Upper lobe of left lung (tissue), 6 donors: ENCODE measurements at regions not wholly inside any gene's neighbourhood (a gene's known extent, or its start where the extent isn't known, plus 50 kb on each side); places are given as distances from the start of the nearest gene placed in this dataset.
"Not testable (repeated sequence)": the region's sequence is repeated elsewhere in the genome, so short reads cannot be mapped to it uniquely, and the experiment has no call there.

Source experiments
- ATAC-seq, 2 donors: fragments of 200-7000 bp; cut with Tn5 transposase; one replicate each; pipeline ENCODE4 v1.9.1; 2022; ENCODE audit warnings: mild to moderate bottlenecking in 2 of 2, moderate library complexity in 2 of 2; ENCODE audit not compliant: low FRiP score in 2 of 2
- DNase-seq, 2 donors: peaks; one replicate each; pipeline ENCODE4 v3.0.0-alpha.2; 2019 to 2020
- H3K27ac ChIP-seq, 4 donors: fragments of 200-600 bp; sonication (generic); one replicate each; pipeline ENCODE4 v1.5.1; 2016 to 2019
- H3K27me3 ChIP-seq, 4 donors: fragments of 200-600 bp; sonication (generic); one replicate each; pipeline ENCODE4 v1.5.1; 2017 to 2019
- H3K36me3 ChIP-seq, 4 donors: fragments of 200-600 bp; sonication (generic); one replicate each; pipeline ENCODE4 v1.5.1; 2016 to 2019
- H3K4me1 ChIP-seq, 4 donors: fragments of 200-600 bp; sonication (generic); one replicate each; pipeline ENCODE4 v1.5.1; 2018 to 2019
- H3K4me3 ChIP-seq, 4 donors: fragments of 200-600 bp; sonication (generic); one replicate each; pipeline ENCODE4 v1.5.1; 2017 to 2019; ENCODE audit warnings: mild to moderate bottlenecking in 2 of 4, moderate library complexity in 1 of 4
- H3K9me3 ChIP-seq, 4 donors: fragments of 200-600 bp; sonication (generic); one replicate each; pipeline ENCODE4 v1.5.1; 2018 to 2019
- EP300 ChIP-seq, 4 donors: sonication (generic); formaldehyde crosslinking; IDR thresholded peaks; one replicate each; pipeline ENCODE4 v1.5.1; 2017; ENCODE audit warnings: antibody characterized with exemption in 4 of 4, control low read depth in 2 of 4
- POLR2A ChIP-seq, 4 donors: fragments of 450-650 bp; IDR thresholded peaks; one replicate each; pipeline ENCODE4 v1.5.1; 2016 to 2017; ENCODE audit warnings: antibody characterized with exemption in 4 of 4, mild to moderate bottlenecking in 2 of 4
- POLR2AphosphoS5 ChIP-seq, 2 donors: sonication (generic); formaldehyde crosslinking; IDR thresholded peaks; one replicate each; pipeline ENCODE4 v1.5.1; 2017; ENCODE audit warnings: antibody characterized with exemption in 2 of 2
- WGBS, 2 donors: methylation state at CpG; one replicate each; pipeline ENCODE4 v1.1.5; 2017 to 2018; 5-methylcytosine and 5-hydroxymethylcytosine counted together
- TF ChIP-seq, protein P1 (sequence below), 6 experiments: fragments of 450-650 bp in 4 of 6; fragments of 200-600 bp in 2 of 6; sonication (generic) in 2 of 6; IDR thresholded peaks; one replicate each; pipeline ENCODE4 v1.5.1; 2016 to 2019; ENCODE audit warnings: antibody characterized with exemption in 6 of 6
- donor health status: DM: no; HTN: no; CAD: no; lungs with moderate emphysema.
- donor health status: DM: no; HTN: yes; CAD: no; lungs with severe emphysema.

DNA sequence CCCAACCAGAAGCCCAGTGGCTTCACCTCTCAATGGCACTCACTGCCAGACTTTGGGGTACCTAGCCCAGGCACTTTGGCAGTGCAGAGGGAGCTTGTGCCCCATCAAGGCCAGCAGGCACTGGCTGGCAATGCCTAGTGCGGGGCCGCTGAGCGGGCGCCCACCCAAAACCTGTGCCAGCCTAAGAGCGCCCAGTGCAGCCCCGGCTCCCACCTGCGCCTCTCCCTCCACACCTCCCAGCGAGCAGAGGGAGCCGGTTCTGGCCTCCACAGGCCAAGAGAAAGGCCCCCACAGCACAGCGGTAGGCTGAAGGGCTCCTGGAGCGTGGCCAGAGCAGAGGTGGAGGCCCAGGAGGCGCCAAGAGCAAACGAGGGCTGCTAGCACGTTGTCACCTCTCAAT is 930.8 kb downstream of the IPMK start:
- no peak for TF ChIP-seq EP300 (IDR thresholded peaks at IDR 0.05)
- no peak for TF ChIP-seq POLR2AphosphoS5 (IDR thresholded peaks at IDR 0.05)
- TF ChIP-seq, protein P1, sequence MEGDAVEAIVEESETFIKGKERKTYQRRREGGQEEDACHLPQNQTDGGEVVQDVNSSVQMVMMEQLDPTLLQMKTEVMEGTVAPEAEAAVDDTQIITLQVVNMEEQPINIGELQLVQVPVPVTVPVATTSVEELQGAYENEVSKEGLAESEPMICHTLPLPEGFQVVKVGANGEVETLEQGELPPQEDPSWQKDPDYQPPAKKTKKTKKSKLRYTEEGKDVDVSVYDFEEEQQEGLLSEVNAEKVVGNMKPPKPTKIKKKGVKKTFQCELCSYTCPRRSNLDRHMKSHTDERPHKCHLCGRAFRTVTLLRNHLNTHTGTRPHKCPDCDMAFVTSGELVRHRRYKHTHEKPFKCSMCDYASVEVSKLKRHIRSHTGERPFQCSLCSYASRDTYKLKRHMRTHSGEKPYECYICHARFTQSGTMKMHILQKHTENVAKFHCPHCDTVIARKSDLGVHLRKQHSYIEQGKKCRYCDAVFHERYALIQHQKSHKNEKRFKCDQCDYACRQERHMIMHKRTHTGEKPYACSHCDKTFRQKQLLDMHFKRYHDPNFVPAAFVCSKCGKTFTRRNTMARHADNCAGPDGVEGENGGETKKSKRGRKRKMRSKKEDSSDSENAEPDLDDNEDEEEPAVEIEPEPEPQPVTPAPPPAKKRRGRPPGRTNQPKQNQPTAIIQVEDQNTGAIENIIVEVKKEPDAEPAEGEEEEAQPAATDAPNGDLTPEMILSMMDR (IDR thresholded peaks at IDR 0.05) = no peak
- no peak for TF ChIP-seq POLR2A (IDR thresholded peaks at IDR 0.05)
- Histone ChIP-seq H3K27me3 (no peaks in the 10 kb centered on the region), H3K4me3 (no peak overlapping the region), H3K36me3 (no peaks in the 10 kb centered on the region), H3K9me3 (no peaks in the 10 kb centered on the region), H3K27ac (no peak overlapping the region), H3K4me1 (no peaks in the 10 kb centered on the region)
- WGBS, 2 donors = 73 to 91% methylated on average over 6 to 10 of the region's 14 CpGs
- peak in 1 of 2 donors; percentile 49 for ATAC-seq
- peak in 1 of 2 donors; percentile 67 for DNase-seq

DNA sequence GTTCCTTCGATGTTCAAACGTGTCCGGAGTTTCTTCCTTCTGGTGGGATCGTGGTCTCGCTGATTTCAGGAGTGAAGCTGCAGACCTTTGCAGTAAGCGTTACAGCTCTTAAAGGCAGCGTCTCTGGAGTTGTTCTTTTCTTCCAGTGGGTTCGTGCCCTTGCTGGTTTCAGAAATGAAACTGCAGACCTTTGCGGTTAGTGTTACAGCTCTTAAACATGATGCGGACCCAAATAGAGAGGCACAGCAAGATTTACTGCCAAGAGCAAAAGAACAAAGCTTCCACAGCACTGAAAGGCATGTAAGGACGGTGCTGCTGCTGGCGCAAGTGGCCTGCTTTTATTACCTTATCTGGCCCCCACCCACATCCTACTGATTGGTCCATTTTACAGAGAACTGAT is 931.4 kb downstream of the IPMK start:
- TF ChIP-seq EP300 (IDR thresholded peaks at IDR 0.05) = no peak
- no peak for TF ChIP-seq POLR2A (IDR thresholded peaks at IDR 0.05)
- TF ChIP-seq, protein P1 (IDR thresholded peaks at IDR 0.05) = no peak
- no peak for TF ChIP-seq POLR2AphosphoS5 (IDR thresholded peaks at IDR 0.05)
- Histone ChIP-seq H3K4me1 (no peaks in the 10 kb centered on the region), H3K9me3 (no peaks in the 10 kb centered on the region), H3K27ac (no peak overlapping the region), H3K4me3 (no peak overlapping the region), H3K27me3 (no peaks in the 10 kb centered on the region), H3K36me3 (no peaks in the 10 kb centered on the region)
- 91 to 96% methylated on average over 12 of the region's 12 CpGs for WGBS, 2 donors
- ATAC-seq (no peak), DNase-seq (no peak)

DNA sequence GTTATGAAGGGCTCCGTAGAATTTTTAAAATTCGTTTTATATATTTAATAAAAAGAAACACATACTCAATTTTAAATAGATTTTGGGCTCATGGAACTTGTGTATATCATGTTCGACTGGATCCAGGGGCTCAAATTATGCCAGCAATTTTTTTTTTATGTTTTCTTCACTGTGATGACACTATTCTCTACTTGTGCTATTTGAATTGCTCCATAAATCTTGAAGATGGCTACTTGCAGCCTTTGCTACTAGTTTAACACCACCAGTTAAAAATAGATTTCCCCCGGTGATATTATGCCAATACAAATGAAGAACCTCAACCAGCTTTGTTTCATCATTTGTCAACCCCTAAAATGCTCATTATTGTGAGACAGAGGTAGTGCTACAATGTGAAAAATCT is 933.2 kb downstream of the IPMK start:
- Histone ChIP-seq H3K27ac (no peak overlapping the region), H3K4me1 (no peaks in the 10 kb centered on the region), H3K4me3 (no peak overlapping the region), H3K27me3 (no peaks in the 10 kb centered on the region), H3K36me3 (no peaks in the 10 kb centered on the region), H3K9me3 (no peaks in the 10 kb centered on the region)
- TF ChIP-seq POLR2A (IDR thresholded peaks at IDR 0.05) (no peak), POLR2AphosphoS5 (IDR thresholded peaks at IDR 0.05) (no peak), EP300 (IDR thresholded peaks at IDR 0.05) (no peak)
- TF ChIP-seq, protein P1 (IDR thresholded peaks at IDR 0.05) = no peak
- 81 to 84% methylated on average over 4 of the region's 4 CpGs for WGBS, 2 donors
- DNase-seq = no peak
- no peak for ATAC-seq

DNA sequence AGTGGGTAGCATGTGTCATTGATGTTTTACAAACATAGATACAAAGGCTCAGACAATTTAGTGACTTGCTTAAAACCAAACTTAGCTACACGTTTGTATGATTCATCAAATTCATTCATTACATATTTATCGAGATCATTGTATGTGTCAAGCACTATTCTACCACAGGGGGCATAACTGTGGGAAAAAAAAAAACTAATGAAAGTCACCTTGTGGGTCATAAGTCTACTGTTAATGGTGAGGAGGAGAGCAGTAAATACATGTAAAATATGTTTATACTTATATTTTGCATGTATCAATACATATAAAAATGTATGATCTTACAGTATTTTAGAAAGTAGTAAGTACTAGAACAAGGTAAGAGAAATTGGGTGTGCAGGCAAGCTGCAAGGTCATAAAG is 933.8 kb downstream of the IPMK start:
- H3K9me3 ChIP-seq = no peaks in the 10 kb centered on the region
- H3K27me3 ChIP-seq = no peaks in the 10 kb centered on the region
- TF ChIP-seq, protein P1 (IDR thresholded peaks at IDR 0.05) = no peak
- TF ChIP-seq POLR2A (IDR thresholded peaks at IDR 0.05) (no peak), POLR2AphosphoS5 (IDR thresholded peaks at IDR 0.05) (no peak), EP300 (IDR thresholded peaks at IDR 0.05) (no peak)
- WGBS, 2 donors = 73 to 81% methylated on average over 2 of the region's 2 CpGs
- H3K4me3 ChIP-seq = no peak overlapping the region
- H3K27ac ChIP-seq = no peak overlapping the region
- H3K36me3 ChIP-seq = no peaks in the 10 kb centered on the region
- H3K4me1 ChIP-seq = no peaks in the 10 kb centered on the region
- DNase-seq (no peak), ATAC-seq (no peak)

DNA sequence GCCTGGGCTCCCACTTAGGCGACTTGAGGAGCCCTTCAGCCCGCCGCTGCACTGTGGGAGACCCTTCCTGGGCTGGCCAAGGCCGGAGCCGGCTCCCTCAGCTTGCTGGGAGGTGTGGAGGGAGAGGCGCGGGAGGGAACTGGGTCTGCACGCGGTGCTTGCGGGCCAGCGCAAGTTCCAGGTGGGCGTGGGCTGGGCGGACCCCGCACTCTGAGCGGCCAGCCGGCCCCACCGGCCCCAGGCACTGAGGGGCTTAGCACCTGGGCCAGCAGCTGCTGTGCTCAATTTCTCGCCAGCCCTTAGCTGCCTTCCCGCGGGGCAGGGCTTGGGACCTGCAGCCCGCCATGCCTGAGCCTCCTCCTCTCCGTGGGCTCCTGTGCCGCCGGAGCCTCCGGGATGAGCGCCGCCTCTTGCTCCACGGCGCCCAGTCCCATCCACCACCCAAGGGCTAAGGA is 946.3 kb downstream of the IPMK start:
- not testable (repeated sequence) for H3K4me1 ChIP-seq, H3K36me3 ChIP-seq, H3K4me3 ChIP-seq, H3K27me3 ChIP-seq, H3K27ac ChIP-seq, ATAC-seq, H3K9me3 ChIP-seq
- peak in 1 of 2 donors; percentile 74 for DNase-seq
- 93 to 96% methylated on average over 10 to 29 of the region's 29 CpGs for WGBS, 2 donors
